ENCODE measurements at regions not wholly inside any gene's neighbourhood (a gene's known extent, or its start where the extent isn't known, plus 50 kb on each side); places are given as distances from the start of the nearest gene placed in this dataset.

DNA sequence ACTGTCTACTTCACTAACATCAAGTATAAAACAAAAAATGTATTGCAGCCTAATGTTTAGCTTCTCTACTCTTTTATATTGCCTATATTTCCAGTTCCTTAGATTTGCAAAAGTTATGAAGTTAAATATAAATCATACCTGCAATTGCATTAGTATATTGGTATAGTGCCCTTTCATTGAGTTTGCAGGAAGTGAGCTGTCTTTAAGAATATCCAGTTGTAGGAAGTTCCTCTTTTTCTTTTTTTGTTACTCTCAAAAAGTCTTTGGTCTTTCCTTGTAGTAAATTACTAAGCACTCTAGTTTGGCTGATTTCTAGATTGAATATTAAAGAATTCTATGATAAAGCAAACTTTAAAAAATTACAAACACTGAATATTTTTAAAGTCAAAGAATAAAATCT lies 71.3 kb upstream of the FN1 start:
- TF ChIP-seq, protein P1, sequence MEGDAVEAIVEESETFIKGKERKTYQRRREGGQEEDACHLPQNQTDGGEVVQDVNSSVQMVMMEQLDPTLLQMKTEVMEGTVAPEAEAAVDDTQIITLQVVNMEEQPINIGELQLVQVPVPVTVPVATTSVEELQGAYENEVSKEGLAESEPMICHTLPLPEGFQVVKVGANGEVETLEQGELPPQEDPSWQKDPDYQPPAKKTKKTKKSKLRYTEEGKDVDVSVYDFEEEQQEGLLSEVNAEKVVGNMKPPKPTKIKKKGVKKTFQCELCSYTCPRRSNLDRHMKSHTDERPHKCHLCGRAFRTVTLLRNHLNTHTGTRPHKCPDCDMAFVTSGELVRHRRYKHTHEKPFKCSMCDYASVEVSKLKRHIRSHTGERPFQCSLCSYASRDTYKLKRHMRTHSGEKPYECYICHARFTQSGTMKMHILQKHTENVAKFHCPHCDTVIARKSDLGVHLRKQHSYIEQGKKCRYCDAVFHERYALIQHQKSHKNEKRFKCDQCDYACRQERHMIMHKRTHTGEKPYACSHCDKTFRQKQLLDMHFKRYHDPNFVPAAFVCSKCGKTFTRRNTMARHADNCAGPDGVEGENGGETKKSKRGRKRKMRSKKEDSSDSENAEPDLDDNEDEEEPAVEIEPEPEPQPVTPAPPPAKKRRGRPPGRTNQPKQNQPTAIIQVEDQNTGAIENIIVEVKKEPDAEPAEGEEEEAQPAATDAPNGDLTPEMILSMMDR (IDR thresholded peaks at IDR 0.05), result no peak
- TF ChIP-seq POLR2AphosphoS5 (IDR thresholded peaks at IDR 0.05) (no peak), POLR2A (IDR thresholded peaks at IDR 0.05) (no peak)
